IPS DF 19.7 (cell line): ENCODE measurements at regions not wholly inside any gene's neighbourhood (a gene's known extent, or its start where the extent isn't known, plus 50 kb on each side); places are given as distances from the start of the nearest gene placed in this dataset.
"Not testable (repeated sequence)": the region's sequence is repeated elsewhere in the genome, so short reads cannot be mapped to it uniquely, and the experiment has no call there.

Experiments
- DNase-seq: peaks from one replicate; pipeline ENCODE4 v3.0.0-alpha.2; 2013; ENCODE audit warnings: low read depth, low spot score

DNA sequence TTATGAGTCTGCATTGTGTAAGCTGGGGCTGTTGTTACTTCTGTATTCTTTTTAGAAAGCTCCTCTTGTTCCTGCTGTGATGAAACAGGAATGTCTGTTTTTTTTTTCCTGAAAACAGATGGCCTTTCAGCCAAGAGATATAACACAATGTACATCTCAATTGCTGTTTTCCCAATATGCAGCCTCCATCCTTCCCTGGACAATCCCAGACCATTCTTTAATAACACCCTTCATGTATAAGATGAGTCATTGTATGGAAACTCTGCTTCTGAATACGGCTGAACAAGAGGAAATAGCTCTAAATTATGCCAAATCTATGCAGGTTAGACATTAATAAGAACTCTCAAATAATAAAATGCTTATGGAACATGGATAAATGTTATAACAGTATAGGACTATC is 60.2 kb upstream of the LRRC4C start:
- no peak for DNase-seq

- DNase-seq, result no peak
Observed at GRCh38 chr11:41522391-41522790, 62.9 kb upstream of the LRRC4C start.

DNA sequence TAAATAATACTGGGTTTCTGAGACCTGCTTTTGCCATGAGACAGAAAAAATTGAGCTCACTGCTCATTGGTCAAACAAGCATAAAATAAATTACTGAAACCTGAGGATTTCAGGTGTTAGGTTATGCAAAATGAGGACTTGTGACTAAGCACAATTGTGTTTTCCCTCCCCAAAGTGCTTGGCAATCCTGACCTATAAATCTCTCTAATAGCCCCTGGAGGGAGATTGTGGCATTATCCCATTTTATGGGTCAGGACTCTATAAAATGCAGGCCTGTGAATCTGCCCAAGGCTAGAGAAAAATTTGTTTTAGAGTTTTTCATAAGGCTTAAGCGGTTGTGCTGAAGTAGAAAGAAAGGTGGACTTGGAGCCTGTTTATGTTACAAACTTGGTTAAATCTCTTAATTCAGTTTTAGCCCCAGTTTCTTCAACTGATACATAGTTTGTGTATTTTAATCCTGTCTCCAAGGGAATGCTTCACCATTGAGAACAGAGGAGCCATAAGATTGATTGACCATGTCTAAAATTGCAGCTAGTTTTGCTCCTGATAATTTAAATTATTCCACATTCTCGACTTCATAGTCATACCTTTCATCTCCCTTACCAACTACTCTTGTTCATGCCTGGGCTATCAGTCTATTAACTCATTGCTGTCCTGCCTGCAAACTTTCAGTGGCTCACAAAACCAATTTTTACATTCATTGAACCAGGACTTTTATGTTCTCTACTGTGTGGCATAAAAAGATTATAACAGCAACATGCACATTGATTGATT is 63.6 kb upstream of the LRRC4C start:
- DNase-seq, result no peak

- no peak for DNase-seq
Observed at GRCh38 chr11:41527530-41527929, 68.1 kb upstream of the LRRC4C start.

DNA sequence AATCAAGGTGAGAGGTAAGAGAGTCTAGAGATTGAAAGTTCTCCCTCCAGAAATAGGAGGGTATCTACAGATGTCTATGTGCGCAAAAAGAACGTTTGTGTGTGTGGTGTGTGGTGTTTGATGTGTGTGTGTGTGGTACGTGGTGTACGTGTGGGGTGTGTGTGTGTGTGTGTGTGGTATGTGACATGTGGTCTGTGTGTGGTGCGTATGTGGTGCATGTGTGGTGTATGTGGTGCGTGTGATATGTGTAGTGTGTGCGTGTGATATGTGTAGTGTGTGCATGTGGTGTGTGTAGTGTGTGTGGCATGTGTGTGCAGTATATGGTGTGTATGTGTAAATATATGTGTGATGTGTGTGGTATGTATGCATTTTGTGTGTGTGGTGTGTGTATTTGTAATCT is 73.0 kb upstream of the LRRC4C start:
- DNase-seq, result no peak

- no peak for DNase-seq
Observed at GRCh38 chr11:41533761-41534160, 74.3 kb upstream of the LRRC4C start.

GRCh38 chr11:41534391-41534790 is 74.9 kb upstream of the LRRC4C start:
- no peak for DNase-seq

- no peak for DNase-seq
Observed at GRCh38 chr11:41534861-41535260, 75.4 kb upstream of the LRRC4C start.

DNA sequence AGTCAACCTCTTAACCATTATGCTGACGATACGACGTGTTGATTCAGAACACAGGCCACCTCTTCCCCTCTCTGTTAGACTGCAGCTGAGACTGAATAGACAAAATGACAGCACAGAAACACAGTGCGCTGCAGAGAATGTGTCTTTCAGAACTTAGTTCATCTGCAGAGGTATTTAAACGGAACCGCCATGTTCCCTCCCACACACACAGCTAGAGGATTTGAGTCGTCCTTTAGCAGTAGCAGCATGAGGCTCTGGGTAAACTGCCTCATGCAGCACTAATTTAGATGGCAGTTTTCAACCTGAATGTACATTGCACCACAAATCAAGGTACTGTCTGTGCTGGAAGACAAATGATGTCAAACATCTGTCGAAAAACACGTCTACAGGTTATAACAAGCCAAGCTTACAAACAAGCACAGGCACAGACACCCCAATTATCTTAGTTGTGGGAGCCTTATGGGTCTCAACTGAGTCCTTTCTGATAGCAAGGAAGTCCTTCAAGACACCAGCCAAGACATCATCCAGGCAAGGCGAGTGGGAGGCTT is 76.6 kb upstream of the LRRC4C start:
- DNase-seq, result no peak

DNA sequence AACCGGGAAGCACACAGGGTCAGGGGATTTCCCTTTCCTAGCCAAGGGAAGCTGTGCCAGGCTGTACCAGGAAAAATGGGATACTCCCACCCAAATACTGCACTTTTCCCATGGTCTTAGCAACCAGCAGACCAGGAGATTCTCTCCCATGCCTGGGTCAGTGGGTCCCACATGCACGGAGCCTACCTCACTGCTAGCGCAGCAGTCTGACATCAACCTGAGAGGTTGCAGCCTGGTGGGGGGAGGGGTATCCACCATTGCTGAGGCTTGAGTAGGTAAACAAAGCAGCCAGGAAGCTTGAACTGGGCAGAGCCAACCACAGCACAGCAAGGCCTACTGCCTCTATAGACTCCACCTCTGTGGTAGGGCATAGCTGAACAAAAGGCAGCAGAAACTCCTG is 85.5 kb upstream of the LRRC4C start:
- DNase-seq, result not testable (repeated sequence)

GRCh38 chr11:41578421-41579051 is 119.1 kb upstream of the LRRC4C start:
- no peak for DNase-seq

GRCh38 chr11:41579546-41579945 is 120.1 kb upstream of the LRRC4C start:
- no peak for DNase-seq

- DNase-seq, result no peak
Observed at GRCh38 chr11:41609511-41609910, 150.1 kb upstream of the LRRC4C start.

DNA sequence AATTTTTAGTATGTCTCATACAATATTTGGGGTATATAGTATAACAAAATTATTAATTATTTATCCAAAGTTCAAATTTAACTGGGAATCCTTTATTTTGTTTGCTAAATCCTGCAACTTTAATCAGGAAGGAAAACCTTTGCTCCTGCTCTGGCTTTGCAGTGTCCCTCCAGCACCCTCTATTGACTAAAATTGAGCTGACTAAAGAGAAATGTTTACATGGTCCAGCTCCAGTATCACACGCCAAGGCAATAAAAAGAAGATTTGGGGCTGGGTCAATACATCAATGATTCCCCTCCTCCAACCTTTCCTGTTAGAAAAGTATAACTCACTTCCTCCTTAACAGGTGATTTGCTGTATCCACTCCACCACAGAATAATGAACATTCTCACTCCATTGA is 153.0 kb upstream of the LRRC4C start:
- no peak for DNase-seq

GRCh38 chr11:41613326-41613725 is 153.9 kb upstream of the LRRC4C start:
- no peak for DNase-seq

- DNase-seq, result no peak
Observed at GRCh38 chr11:41622707-41623359, 163.4 kb upstream of the LRRC4C start.

DNA sequence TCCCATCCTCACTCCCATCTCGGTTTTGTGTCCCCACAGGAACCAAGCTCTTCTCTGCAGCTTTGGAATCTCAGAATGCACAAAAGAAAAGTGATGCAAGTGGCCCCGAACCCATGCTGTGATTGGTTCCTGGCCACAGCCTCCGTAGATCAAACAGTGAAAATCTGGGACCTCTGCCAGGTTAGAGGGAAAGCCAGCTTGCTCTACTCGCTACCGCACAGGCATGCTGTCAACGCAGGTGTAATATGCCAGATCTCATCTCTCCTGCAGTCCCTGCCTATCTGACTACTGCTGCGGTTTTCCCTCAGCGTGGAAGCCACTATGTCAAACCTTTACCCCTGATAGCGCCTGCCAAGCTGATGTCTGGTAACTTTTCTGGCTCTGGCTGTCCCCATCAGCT is 200.5 kb upstream of the LRRC4C start:
- no peak for DNase-seq

- DNase-seq, result peak; percentile 7
Observed at GRCh38 chr11:41660585-41660984, 201.1 kb upstream of the LRRC4C start.

DNA sequence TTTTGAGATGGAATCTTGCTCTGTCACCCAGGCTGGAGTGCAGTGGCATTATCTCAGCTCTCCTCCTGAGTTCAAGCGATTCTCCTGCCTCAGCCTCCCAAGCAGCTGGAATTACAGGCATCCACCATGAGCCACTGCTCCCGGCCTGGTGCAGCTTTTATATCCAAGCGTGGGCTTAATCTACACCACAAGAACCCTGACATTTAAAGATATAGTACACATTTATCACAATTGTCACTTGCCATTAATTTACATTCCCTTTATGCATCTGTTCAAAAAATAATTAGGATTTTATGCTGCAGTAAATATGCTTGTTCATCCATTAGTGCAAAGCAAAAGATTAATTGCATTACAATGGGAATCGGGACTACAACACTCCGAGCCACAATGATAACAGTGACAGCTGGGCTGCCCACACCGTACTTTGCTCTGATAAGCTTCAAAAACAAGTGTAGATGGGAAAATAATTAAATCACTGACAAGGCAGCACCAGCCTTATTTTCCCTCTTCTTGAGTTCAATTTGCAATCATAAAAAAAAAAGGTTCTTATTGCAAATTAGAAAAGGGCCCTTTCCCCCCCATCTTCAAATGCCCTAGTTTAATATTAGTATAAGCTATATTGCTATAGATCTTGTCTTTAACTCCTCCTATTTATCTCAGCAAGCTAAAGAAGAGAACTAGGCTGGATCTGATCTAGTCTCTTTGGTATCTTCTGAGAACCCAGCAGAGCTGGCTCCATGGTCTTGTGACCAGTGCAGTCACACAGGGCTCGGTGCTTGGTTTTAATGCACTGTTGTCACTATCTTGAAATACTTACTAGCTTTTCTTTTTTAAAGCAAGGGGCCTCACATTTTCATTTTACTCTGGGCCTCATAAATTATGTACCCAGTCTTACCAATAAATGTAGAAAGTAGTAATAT is 206.2 kb upstream of the LRRC4C start:
- DNase-seq, result no peak

DNA sequence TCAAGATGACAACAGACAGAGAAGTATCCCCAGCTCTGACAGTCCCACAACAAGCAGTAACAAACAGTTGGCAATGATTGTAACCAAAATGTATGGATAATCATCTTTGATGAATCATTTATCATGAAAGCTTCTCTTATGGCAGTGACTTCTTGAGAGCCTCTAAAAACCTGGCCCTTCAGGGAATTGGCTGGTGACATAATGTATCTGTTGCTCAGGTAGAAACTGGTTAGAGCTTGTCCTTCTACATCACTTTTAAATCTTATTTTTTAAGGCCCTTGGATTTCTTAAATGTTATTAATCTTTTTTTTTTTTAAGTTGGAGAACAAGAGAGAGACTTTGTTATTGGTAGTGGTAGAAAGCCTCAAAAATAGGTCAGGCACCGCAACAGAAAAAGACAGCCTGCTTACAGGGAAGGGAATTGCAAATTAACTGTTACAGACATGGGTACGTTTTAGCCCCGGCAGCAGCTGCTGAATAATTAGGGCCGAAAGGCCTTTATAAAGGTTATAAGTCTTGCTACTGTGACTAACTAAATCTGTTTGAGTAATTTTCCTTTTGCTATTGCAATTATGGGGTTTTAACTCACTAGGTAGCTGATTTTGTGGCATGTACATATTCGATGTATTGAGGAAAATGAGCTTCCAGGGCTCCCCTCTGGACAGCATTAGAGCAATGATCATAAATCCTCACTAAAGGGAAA is 207.7 kb upstream of the LRRC4C start:
- no peak for DNase-seq

- DNase-seq, result no peak
Observed at GRCh38 chr11:41675205-41675604, 215.8 kb upstream of the LRRC4C start.
